GM21529 (cell line): ENCODE measurements at regions not wholly inside any gene's neighbourhood (a gene's known extent, or its start where the extent isn't known, plus 50 kb on each side); places are given as distances from the start of the nearest gene placed in this dataset.

Source experiments
- ATAC-seq: cut with Tn5 transposase; IDR thresholded peaks from one replicate; pipeline ENCODE4 v1.9.1; 2021; ENCODE audit not compliant: unreplicated experiment

DNA sequence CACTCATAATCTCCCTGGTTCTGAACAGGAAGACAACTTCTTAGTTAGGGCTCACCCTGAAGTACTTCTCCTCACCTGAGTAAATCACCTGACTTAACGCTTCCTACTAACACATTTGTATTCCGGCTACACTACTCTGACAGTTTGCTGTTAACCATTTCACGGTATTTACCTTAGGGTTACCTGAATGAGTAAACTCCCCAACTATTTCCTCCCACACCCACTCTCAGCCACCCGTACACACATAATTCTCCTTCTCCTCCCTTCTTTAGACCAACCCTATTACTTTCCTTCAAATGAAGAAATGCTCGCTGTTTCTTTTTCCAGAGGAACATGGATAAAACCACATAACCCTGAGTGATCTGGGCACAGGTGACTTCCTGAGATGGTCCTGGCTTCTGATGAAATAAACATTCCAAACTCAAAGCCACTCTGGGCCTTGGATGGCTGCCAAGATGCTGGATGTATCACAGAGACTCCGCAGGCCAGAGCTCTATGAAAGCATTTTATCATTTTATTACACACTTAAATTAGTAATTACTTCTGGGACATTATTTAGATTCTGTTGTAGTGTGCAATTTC, 183.6 kb upstream of the ATP11B start:
- ATAC-seq, result no peak

GRCh38 chr3:182612332-182612731, 181.0 kb upstream of the ATP11B start:
- no peak for ATAC-seq

DNA sequence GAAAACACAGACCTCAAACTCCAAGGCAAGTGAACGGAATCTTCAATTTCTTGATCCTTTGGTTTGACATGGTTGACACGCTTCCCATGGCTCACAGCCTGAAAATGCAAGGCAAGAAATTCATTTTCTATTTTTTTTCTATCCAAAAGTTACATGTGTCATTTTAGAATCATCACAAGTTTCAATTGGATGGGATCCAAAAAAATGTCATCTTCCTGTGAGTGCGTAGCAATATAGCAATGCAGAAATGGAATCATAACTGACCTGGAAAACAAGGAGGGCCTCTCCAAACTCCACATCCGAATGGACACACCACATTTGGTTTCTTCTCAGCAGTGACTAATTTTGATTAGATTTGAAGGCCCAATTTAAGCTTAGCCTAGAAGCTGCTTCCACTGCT, 175.8 kb upstream of the ATP11B start:
- ATAC-seq, result no peak

DNA sequence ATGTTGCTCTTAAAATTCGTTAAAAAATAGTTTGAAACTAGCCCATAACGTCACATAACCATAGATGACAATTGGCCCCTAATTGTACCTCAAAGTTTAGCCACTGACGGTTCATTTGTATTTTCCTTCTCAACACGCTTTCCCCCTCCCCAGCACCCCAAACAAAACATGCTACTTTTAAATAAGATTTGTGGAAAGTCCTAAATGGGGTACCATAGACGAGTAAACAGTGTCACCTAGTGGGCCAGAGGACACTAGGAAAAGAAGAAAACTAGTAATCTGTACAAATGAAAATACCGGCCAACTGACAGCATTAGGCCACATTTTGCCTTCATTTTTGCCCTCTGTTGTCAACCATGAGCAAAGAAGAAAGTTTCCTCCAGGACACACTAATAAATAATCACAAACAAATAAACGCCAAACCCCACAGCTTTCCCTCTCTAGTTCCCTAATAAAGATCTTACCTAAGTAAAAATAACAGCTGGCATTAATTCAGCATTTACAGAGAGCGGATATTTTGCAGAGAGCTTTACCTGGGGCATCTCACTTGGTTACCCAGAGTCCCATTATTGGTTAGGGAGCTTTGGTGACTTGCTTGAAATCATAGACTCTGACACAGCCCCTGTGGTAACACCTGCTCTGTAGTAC, 175.1 kb upstream of the ATP11B start:
- ATAC-seq, result no peak

DNA sequence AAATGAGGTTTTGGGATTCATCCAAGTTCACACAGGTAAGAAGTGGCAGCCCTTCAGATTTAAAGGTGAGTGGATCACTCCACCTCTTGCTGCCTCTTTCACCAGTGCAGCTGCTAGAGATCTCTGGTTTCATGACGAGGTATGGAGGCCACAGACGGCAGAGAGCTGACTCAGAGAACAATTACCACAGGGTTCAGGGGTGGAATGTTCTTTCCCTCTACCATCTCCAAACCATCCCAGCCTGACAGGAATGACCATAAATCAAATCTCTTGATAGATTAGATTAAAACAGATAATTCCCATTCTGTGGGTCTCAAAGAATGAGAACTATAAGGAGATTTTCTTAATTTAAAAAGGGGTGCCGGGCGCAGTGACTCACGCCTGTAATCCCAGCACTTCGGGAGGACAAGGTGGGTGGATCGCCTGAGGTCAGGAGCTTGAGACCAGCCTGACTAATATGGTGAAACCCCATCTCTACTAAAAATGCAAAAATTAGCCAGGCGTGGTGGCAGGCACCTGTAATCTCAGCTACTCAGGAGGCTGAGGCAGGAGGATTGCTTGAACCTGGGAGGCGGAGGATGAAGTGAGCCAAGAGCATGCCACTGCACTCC, 174.2 kb upstream of the ATP11B start:
- ATAC-seq, result no peak

DNA sequence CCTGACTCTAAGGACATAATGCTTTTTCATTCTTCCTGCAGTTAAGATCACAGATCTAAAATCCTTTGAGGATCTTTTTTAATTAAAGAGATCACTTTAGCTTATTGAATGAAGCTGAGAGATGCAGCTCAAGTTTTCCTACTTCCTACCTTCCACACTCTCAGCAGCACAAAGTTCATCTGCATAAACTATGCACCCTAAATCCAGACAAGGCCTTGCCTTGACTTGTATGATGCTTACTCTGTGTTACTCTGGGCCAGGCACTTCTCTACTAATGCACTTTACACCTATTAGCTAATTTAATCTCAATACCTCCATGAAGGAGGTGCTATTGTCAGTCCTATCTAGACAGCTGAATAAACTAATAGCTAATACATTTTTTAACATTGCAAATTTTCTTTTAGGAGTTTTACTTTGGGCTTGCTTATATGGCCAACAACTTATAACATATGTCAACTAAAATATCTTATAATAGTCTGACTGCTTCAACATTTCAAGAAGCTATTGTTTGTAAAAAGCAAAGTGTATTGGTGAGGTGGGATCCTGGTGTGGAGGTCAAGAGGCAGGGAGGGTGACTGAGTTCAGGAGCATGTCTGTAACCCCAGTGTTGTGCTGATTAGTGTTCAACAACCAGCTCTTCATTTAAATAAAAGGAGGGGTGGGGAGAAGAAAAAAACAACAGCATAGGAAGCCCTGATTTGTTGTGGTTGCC, 172.4 kb upstream of the ATP11B start:
- no peak for ATAC-seq

- ATAC-seq, result no peak
These were observed 171.7 kb upstream of the ATP11B start for GRCh38 chr3:182621435-182622240.

DNA sequence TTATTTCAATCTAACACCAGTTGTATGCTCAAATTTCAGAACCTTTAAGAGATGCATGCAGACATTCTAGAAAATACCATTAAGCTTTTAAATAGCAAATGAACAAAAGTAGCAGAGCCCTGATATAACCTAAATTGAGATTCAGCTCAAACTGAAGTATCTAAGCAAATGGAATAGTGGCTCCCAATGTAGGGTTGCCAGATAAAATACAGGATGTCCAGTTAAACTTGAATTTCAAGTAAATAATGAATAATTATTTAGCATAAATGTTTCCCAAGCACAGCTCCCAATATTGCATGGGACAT, 171.1 kb upstream of the ATP11B start:
- no peak for ATAC-seq

DNA sequence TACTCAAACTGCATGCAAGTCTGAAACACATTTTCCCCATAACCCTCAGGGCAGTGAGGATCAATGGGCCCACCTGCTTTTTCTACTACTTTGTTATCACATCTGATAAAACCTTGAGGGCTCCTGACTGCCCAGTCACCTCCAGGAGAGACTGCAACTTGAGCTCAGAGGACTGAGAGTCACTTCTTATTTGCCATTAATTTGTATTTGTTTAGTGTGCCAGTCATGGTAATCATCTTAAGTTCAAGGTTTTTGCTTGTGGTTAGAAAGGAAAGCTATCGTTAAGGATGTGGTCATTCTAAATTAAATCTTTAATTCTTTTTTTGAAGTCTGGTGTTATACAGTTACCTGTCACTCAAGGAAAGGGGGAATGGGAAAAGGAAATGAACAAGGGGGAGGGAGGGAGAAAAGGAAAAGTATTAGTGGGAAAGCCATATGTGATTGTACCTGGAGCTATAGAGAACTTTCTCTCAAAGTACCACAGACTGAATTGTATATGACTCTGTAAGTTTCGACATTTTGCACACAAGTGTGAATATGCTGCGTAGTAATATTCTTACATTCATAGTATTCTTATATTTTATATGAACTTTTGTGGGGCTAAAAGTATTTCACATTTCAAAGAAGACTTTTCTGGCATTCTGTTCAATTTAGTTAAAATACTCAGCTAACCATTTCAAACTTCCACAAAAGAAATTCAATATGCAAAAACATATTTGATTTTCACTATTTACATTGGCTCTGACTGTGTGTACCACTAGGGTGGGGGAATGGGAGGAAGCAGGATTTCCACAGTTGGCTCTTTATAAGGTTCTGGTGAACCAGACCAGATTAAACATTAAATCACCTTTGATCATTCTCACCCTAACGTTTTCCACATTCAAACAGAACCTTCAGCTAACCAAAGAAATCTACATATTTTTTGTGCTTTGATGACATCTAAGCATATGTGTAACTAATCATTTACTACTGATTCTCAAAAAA, 166.5 kb upstream of the ATP11B start:
- ATAC-seq, result no peak

DNA sequence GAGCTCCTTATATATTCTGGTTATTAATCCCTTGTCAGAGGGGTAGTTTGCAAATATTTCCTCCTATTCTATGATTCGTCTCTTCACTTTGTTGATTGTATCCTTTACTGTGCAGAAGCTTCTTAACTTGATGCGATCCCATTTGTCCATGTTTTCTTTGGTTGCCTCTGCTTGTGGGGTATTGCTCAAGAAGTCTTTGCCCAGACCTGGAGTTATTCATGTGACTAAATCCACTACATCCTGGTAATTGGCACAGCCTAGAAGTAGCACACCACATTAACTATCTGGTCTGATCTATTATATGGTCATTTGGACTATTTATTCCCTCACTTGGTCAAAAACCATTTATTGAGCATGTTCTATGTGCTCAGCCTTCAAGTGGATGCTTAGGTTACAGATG, 164.8 kb upstream of the ATP11B start:
- ATAC-seq, result no peak

DNA sequence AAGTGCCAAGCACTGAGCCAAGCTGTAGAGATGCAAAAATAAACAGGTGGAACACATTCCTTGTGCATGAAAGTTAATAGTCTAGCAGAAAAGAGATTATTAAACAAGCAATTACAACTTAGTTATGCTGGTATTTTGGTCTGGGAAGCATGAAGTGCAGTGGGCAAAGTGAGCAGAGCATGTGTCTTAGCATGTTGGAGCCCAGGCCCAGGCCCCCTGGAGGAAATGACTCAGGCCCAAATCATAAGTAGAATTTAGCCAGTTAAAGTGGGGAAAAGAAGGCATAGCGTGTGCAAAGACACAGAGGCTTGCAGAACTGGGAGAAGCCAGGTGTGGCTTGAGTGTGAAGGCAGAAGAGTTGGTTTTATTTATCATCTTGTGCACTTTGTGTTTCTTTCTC, 163.8 kb upstream of the ATP11B start:
- ATAC-seq, result no peak

DNA sequence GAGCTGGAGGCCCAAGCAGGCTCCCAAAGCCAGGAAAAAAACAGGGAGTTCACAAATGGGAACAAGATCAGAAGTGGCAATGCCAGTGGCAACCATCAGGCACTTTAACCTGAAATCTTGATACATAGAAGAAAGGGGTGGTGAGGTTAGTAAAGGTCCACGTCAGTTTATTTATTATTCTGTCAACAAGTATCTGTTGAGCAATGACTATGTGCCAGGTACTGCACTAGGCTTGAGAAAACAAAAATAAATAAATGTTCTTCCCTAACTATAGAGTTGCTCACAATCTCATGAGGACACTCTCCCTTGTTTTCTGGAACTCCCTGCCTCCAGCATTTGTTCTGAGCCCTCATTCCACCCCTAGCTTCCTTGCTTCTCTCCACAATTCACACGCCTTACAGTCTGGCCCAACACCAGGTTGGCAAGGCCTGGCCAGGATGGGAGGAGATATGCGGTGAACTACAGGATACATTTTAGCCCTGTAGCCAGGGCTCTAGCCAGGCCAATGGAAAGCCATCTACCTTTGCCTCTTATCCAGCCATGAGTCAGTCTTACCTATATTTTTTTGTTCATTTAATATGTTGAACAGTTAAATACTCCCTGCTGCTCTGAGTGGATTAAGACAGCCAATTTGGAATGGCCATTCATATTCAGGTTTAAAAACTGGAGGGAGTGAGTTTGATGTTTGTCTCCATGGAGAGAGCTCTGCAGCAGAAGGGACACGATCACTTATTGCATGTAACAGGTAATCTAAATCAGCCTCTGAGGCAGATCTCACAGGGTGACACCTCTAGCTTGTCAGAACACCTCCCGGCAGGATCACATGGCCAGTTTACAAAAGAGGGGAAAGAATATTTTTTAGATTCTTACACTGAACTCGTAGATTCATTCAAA, 161.9 kb upstream of the ATP11B start:
- ATAC-seq, result no peak

GRCh38 chr3:182632077-182632393, 161.3 kb upstream of the ATP11B start:
- ATAC-seq, result no peak

DNA sequence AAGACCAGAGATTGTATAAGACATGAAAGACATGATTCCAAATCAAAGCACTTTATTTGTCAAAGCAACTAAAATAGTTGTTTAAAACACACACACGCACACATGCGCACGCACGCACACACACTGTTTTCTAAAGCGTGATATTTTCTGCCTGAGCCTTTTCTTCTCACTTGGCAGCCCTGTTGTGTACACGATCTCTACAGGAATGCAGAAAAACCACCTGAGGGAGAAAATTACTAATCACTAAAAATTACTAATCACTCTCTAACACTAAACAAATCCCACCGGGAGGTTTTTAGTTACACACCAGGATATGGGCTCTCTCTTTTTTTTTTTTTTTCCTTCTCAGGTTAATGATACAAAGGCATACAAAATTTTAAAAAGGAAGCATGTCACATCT, 160.1 kb upstream of the ATP11B start:
- ATAC-seq, result no peak

DNA sequence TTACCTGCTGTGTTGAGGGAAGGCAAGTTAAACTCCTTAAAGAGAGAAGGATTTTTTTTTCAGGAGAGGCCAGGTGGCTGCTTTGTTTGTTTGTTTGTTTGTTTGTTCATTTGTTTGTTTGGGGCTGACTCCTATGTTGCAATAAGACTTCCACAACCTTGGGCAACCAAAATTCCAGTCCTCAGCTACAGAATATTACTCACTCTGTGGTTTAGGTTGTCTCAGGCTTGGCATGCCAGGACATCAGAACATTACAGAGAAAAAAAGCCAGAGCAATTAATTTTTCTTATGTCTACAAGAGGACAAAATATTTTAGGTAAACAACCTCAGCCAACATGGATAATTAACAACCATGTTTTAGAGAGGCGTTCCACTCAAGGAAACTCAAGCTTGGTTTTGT, 156.7 kb upstream of the ATP11B start:
- ATAC-seq, result no peak

GRCh38 chr3:182637350-182638110, 155.8 kb upstream of the ATP11B start:
- no peak for ATAC-seq

- ATAC-seq, result no peak
These were observed 149.3 kb upstream of the ATP11B start for GRCh38 chr3:182644013-182644412.

DNA sequence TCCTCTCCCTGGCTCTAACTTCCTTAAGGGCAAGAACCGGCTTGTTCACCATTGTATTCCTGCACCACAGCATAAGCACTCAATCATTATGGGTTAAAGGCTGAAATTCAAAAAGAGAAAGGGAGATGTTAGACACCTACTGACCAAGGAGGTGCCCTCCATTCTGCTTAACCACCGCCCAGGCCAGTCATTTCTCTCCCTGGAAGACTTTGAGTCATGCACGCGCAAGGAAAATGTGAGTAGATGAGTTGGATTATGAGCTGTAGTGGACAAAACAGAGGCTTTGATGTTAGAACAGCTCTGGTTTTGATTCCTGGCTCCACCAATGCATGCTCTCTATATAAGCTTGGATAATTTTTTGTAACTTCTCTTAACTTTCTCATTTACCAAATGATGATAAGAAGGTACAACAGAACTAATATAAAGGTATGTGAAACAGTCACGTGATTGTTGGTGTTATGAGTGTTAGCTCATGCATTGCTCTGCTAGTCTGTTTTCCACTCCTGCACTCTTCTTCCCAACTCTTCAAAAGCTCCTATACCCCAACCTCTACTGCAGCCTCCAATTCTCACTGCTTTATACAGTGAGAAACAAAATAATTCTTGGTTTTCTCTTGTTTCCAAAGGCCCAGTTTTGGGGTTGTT, 148.4 kb upstream of the ATP11B start:
- ATAC-seq, result peak; percentile 68
